MV-4-11 (cell line): ENCODE measurements at regions not wholly inside any gene's neighbourhood (a gene's known extent, or its start where the extent isn't known, plus 50 kb on each side); places are given as distances from the start of the nearest gene placed in this dataset.
"Not testable (repeated sequence)": the region's sequence is repeated elsewhere in the genome, so short reads cannot be mapped to it uniquely, and the experiment has no call there.

Experiments used
- DNase-seq: peaks from one replicate; lab custom pipeline; 2025; lab: John Stamatoyannopoulos, UW

DNA sequence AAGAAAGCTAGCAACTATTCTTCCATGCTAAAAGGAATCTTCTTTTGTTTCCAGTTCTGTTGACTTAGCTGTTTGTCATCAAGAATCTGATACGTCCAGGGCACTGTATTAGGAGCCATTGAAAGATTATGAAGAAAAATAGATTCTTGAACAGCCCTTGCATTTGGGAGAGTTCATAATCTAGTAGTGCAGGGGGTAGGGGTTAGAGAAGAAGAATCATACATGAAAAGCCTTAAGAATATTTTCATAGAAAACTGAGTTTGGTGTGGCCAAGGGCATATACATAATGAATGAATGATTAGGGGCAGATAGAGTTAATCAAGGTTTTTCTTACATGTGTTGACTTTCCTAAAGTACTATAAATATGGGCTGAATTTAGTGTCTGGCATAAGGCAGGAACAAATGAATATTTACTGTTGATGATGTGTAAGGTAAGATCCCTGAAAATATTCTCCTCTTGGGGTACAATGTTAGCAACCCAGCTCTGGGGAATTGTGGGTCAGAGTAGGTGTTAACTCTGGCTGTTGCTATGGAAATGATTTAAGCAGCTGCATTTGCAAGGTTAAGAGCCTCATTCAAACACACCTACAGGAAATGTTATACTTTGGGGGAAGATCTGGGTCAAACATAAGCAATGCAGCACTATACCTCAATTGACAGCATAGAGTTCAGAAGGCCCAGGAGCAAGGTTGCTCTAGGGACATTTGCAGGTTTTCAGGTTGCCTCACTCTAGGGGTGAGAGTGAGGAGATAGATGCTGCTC, 667.3 kb upstream of the CITED2 start:
- DNase-seq: no peak

DNA sequence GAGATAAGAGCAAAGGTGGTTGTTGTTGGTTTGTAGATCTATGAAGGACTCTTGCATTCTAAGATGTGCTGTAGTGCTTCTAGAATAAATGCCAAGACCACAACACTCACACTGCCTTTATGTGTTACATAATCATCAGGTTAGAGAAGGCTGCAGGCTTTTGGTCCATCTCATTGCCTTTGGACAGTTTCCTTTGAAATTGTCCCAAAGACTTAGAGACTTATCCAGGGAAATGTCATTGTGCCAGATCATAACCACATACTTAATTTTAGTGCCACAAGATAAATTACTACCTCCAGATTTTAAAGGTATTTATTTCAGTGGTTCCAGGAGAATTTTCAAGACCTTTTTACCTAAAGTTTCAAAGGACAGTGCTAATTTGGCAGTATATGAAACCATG, 666.6 kb upstream of the CITED2 start:
- DNase-seq: no peak

- peak; percentile 24 for DNase-seq
These were observed 665.9 kb upstream of the CITED2 start for GRCh38 chr6:140040396-140040795.

DNA sequence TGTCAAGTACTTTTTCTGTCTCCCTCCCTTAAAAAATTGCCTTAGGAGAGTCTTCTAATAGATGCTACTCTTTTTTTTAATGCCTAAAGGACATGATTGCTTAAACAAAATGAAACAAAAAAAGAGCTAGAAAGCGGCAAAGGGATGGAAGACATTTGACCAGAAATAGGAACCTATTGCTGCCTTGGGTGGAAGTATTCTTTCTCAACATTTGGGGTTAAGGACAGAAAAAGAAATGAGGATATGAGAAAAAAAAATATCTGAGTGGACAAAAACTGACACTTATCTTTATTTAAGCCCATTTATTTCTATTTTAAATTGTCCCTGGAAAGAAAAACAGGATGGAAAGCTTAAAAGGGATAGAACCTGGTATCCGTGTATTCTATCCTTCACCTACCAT, 664.9 kb upstream of the CITED2 start:
- DNase-seq: peak; percentile 95

- DNase-seq: peak; percentile 99
These were observed 661.7 kb upstream of the CITED2 start for GRCh38 chr6:140036196-140036595.

DNA sequence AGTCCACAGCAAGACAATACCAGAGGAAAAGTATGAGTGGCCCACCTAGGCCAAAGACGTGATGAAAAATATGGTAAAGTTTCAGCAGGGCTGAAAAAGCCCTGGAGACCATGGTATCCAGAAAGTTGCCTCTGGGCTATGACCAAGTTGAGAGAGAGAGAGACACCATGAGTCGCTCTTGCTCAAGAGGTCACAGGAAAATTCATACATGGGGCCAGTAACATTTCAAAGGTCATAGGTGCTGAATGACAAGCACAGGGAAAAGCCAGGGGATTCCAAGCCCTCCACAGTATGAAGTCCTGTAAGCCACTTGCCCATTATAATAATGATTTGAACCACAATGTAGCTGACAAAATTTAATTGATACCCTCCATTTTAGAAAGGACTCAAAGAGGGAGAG, 657.7 kb upstream of the CITED2 start:
- DNase-seq: no peak

- DNase-seq: no peak
These were observed 655.1 kb upstream of the CITED2 start for GRCh38 chr6:140029551-140029950.

- DNase-seq: peak; percentile 66
These were observed 652.8 kb upstream of the CITED2 start for GRCh38 chr6:140027219-140027618.

GRCh38 chr6:140026546-140026945, 652.1 kb upstream of the CITED2 start:
- DNase-seq: no peak

DNA sequence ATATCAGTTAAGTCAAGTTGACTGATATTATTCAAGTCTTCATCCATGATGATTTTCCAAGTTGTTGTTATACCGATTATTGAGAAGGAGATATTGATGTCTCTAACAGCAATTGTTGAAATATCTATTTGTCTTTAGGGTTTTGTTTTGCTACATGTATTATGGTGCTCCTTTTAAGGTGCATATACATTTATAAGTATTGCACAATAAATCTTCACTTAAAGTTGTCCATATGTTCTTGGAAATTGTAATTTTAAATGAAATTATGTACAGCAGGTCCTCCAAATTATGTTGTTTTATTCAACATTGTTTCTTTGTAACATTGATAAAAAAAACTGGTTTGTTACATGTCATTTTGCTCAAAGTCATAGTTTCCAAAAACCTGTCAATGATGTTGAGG, 650.7 kb upstream of the CITED2 start:
- DNase-seq: no peak

- DNase-seq: no peak
These were observed 645.9 kb upstream of the CITED2 start for GRCh38 chr6:140020207-140020791.

- DNase-seq: no peak
These were observed 644.1 kb upstream of the CITED2 start for GRCh38 chr6:140018588-140018987.

- no peak for DNase-seq
These were observed 643.0 kb upstream of the CITED2 start for GRCh38 chr6:140017470-140017869.

DNA sequence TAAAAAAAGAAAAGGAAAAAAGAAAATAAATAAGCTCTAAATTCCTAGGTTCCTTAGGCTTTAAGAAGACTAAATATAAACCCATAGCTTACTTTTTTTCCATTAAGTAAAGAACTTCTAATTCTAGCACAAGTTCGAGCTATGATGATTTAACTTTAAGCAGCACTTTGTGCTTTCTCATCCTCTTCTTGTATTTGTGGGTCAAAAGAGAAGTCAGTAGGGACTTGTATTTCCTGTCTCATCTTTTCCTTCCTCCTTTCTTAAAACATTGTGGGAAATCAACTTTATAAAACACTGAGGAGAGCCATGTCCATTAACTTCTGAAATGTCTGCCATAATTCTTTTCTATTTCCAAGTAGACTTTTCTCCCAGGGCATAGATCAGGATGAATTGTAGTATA, 637.7 kb upstream of the CITED2 start:
- DNase-seq: peak; percentile 69

DNA sequence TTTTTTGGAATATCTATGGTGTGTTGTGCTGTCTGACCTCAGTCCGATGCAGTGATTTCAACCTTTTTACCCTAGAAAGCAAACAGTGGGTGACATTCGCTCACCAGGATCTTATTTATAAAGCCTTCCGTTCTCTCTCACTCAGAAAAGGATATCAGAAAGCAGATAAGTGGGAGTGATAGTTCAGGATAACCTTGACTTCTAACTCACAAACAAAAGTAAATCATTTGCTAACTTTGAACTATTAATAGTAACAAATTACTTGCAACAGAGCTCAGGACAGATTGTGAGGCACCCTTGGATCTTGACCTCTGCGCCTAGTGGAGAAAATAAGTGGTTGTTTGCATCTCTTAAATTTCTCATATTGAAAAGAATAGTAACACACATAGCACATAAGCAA, 637.1 kb upstream of the CITED2 start:
- DNase-seq: no peak

DNA sequence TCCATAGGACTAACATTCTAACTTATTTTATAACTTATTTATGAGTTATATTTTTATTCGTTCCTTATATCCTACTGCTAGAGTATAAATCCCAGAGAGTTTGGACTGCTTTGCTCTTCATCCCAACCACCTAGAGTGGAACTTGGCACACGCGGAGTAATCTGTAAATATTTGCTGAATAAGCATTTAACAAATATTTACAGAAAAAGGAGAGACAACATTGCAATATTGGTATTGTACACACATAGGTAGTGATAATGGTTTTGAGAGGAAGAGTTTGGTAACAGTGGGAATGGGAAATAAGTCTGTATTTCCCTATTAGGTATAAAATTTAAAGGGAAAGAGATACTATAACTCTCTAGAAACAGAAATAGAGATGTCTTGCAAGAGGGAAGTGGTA, 634.8 kb upstream of the CITED2 start:
- DNase-seq: peak; percentile 22

- no peak for DNase-seq
These were observed 633.1 kb upstream of the CITED2 start for GRCh38 chr6:140007525-140007924.

DNA sequence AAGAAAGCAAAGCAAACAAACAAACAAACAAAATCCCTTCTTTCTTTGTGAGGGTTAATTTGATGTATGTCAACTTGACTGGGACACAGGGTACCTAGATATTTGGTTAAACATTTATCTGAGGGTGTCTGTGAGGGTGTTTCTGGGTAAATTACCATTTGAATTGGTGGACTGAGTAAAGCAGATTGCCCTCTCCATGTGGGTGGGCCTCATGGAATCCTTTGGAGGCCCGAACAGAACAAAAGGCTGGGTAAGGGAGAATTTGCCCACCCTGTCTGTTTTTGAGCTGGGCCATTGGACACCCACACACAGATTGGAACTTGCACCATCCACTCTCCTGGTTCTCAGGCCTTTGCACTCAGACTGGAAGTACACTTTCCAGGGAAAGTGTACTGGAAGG, 628.8 kb upstream of the CITED2 start:
- DNase-seq: no peak

DNA sequence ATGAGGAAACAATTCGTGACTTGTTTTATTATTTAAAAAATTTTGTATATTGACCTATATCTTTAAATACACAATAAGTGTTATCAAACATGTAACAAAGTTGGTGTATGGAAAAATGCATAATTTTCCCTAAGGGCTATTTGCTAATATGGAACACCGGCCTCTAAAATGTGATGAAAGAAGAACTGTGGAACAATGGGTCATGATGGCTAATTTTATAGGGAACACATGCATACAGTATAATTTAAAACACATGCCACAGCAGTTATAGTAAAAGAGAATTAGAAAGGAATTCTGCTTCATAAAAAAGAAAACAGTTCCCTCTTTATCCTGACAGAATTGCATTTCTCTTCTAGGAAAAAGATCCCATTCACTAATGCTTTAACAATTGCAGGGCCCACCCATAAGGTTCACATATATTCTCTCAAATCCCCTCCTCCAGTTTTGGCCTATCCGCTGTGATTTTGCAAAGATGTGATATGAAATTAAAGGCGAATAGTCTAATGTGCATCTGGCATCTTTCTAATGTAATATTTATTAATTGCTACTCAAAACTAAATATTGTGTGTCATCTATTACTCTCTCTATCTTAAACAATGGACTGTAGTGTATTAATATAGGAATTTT, 628.1 kb upstream of the CITED2 start:
- no peak for DNase-seq

DNA sequence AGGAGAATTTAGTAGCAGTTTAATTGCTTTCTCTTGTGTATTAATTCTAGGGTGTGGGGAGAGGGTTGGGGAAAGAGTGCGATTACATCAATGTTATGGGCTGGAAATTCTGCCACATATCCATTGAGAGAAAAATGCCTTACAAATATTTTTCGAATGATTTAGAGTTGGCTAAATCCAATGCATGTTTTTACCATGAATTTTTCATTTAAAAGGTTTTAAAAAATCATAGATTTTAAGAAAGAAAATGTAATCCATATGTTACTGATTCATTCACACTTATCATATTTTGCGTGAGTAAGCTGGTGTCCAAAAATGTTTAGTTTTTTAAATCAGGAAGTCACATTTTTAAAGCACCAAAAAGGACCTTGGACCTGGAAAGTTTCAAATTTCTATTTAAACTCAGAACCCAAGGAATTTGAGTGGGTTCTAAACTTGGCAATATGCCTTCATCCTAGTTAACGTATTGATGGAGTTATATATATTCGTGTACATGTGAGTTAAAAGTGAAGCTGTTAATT, 627.4 kb upstream of the CITED2 start:
- no peak for DNase-seq

GRCh38 chr6:140001005-140001404, 626.6 kb upstream of the CITED2 start:
- DNase-seq: no peak

GRCh38 chr6:139999661-140000060, 625.2 kb upstream of the CITED2 start:
- DNase-seq: not testable (repeated sequence)

DNA sequence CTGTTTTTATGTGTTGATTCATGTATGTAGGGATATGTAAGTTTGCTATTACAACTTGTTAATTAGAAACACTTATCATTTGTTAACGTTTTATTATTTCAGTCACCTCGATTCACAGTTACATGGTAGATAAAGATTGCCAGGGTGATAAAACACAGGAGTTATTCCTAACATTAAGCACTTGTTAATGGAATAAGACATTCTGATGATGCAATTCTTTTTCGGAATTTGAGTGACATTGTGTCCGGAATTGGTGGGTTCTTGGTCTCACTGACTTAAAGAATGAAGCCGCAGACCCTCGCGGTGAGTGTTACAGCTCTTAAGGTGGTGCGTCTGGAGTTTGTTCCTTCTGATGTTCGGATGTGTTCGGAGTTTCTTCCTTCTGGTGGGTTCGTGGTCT, 624.0 kb upstream of the CITED2 start:
- not testable (repeated sequence) for DNase-seq
